GM19328 (cell line): ENCODE measurements at regions not wholly inside any gene's neighbourhood (a gene's known extent, or its start where the extent isn't known, plus 50 kb on each side); places are given as distances from the start of the nearest gene placed in this dataset.

Experiments used
- ATAC-seq: cut with Tn5 transposase; IDR thresholded peaks from one replicate; pipeline ENCODE4 v1.9.1; 2021; ENCODE audit warnings: mild to moderate bottlenecking, moderate library complexity; ENCODE audit not compliant: unreplicated experiment

DNA sequence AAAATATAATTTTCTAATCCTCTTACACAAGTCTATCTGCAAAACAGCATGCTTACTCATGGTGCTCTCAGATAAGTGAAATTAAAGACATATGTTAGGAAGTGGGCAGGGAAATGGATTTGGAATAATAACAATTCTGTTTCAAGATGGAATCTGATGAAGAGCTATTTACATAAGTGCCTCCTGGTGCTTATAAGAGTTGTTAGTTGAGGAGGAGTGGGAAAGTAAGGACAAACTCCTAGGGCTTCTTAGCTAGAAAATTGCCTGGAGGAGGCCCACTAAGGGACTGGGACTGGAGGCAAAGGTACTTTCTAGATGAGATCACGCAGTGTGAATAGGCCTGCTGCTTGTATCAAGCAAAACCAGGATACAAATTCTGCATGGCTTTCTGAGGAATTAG is 939.8 kb downstream of the GLUD2 start:
- ATAC-seq: no peak

DNA sequence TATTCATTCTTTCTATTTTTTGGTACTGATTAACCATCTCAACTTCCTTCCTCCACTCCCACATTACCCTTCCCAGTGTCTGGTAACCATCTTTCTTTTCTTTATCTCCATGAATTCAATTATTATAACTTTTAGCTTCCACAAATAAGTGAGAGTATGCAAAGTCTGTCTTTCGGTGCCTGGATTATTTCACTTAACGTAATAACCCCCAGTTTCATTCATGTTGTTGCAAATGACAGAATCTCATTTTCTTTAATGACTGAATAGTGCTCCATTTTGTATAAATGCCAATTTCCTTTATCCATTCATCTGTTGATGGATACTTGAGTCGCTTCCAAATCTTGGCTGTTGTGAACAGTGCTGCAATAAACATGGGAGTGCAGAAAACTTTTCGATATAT is 940.4 kb downstream of the GLUD2 start:
- no peak for ATAC-seq

DNA sequence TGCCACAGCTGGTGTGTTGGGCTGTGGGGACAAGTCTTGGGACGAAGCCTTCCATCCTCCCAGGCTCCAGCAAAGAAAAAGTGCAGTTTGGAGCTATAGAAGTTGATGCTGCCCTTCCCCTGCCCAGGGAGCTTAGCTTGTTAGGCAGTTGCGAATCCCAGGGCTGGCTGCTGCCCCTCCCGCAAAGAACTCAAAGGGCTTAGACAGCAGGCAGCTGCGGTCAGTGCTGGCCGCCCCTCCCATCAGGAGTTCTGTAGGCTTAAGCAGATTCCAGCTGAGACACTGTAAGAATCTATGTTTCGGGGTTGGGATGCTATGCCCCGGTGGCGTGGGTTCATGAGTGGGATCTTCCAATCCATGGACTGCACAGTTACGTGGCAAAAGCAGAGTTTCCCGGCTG is 956.7 kb downstream of the GLUD2 start:
- no peak for ATAC-seq

DNA sequence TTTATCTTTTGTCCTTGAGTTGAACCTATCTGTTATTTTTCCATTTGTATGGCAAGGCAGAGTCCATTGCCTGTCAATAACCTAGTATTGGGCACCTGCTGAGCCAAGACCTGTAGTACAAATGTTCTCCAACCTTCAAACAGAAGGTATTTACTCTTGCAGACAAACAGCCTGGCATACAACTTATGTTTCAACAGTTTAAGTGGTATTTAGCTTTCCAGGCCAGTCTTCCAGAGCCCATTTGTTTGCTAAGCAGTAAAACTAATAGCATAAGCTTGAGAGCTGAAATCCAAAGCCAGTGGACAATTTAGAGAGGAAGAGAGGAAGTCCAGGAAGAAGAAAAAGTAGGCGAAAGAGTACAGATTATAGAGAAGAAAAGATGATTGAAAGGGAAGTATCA is 979.3 kb downstream of the GLUD2 start:
- ATAC-seq: no peak

DNA sequence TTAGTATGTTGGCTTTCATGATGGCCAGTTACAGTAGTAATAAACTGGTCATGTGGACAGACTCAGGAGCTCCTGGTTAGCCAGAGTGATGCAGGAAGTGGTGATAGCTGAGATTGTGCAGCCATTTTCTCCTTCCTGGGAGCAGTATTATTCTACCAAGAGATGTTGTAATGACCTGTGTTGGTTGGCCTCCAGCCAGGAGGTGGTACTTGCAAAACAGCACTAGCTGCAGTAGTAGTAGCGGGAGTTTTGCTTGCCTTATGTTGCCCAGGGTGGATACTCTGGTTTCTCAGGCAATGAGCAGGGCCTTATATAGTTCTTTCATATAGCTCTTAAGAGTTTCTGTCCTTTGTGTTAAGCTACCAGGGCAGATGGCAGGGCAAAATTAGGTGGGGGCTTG is 998.8 kb downstream of the GLUD2 start:
- no peak for ATAC-seq

DNA sequence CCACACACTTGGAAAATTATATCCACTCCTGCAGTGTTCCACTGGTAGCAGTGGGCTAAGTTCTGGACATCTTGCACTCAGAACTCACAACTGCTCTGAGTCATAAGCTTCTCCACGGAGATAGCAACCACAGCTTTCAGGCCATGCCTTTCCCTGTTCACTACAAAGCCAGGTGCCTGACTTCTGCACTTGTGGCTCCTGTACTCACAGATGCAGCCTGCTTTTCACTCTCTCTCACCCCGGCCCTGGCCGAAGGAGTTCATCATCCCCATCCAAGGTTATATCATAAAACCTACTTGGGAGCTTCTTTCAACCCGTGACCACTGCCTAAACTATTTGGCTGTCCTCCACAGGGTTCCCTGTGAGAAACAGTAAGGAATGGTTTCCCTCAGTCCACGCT is 999.4 kb downstream of the GLUD2 start:
- ATAC-seq: no peak

DNA sequence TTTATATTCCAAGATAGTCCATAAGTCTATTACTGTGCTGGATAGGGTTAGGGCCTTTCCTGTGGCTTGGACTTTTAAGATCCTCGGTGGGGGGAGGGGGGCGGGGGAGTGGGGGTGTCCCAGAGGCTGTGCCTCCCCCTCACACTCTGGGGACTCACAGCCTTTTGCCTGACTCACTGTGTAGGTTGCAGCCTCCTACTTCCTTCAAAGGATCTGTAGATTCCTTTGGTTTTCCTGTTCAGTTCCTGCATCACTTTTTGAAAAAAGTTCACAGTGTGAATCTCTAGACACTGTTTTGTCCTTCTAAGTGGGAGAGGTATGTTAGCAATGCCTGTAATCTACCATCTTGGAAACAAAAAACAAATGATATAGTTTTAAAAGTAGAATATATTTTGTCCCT is 999.9 kb downstream of the GLUD2 start:
- ATAC-seq: no peak

DNA sequence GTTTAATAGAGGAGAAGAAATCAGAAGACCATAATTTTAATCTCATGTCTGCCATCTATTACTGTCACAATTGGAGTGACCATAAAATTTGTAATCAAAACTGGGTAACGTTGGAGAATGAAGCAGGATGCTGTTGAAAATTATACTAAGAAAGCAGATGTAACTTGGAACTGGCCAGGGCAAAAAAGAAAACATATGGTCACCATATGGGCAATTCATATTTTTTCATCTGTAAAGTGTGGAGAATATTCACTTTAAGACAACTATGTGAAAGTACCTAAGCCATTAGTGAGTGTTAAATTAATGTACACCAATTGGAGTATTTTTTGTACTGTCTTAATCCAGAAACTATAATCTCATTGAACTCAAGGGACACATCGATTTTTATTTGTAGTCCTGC is 1008.0 kb downstream of the GLUD2 start:
- ATAC-seq: no peak

DNA sequence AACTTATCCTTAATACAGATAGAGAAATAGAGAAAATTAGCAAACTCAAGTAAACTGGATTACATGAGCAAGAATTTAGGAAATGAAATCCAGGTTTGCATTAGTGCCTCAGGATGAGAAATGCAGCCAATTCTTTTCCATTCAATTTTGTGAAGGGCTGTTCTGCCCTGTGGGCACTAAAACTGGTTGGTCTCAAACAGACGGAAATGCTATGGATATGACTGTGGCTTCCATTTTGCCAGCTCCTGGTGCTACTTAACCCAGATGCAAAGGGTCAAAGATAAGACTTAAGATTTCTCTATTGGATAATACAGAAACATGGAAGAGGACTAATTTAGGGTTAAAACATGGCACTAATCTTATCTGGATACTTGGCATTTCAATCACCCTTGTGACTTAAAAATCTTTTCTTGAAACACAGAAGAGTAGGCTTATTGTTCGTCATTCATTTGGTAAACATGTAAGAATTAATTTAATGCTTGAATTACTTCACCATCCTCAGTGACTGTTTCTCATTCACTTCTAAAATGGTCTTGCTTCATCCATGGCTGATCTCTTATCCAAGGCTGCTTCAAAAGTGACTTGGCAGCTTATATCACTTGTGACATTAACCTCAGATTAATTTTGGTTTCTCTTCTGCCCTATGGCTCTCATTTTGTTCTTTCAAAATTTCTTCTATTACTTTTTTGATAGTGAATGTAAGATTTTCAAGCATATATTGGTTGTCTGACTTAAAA is 1008.7 kb downstream of the GLUD2 start:
- no peak for ATAC-seq

DNA sequence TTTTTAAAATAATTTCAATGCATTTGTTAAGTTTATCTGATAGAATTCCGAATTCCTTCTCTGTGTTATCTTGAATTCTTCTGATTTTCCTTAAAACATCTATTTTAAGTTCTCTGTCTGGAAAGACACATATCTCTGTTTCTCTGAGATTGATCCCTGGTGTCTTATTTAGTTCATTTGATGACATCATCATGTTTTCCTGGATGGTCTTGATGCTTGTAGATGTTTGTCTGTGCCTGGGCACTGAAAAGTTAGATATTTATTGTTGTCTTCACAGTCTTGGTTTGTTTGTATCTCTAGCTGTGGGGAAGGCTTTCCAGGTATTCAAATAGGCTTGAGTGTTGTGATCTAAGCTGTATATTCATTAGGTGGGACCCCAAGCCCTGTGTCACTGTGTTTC is 1028.8 kb downstream of the GLUD2 start:
- no peak for ATAC-seq

DNA sequence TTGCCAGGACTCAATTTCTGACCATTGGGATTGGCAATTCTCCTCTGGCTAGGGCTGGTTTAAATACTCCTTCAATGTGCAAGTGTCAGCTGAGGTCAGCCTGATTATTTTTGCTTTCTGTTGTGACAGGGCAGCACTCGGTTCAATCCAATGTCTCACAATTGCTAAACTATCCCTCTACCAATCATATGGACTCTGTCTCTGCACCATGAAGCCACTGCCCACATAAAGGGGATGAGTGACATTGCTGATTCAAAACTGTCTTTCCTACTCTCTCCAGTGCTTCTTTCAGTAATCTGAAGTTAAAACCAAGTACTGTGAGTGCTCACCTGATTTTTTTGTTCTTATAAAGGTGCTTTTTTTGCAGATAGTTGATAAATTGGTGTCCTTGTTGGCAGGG is 1030.7 kb downstream of the GLUD2 start:
- ATAC-seq: no peak

DNA sequence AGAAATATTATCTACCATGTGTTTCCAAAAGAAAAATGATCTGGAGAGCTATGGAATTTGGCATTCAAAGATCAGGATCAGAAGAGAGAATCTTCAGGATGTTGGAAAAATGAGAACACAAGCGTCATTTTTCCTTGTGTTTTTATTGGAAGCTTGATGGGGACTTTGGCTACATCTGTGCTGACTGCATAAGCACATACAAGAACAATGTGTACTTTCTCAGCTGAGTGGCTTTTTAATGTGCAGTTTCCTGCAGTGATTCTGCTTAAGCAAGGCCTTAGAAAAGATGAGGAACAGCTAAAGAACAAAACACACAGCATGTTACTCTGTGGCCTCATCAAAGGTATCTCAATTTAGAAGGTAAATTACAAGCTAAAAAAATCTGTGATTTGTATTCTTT is 1039.9 kb downstream of the GLUD2 start:
- ATAC-seq: no peak

DNA sequence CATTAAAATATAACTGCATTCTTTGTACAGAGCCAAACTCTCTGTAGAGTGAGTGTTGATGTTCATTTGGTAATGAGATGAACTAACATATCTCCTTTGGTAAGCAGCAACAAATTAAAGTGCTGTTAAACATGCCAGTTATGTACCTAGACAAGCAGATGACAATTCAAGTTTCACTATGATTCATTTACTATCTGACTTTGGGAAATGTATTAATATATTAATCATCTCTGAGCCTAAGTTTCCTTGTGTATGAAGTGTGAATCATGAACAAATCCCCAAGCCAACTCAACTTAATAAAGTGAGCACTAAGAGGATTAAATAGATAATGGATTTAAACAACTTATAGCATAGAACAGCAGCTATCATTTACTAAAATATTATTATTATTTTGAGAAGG is 1044.2 kb downstream of the GLUD2 start:
- ATAC-seq: no peak

DNA sequence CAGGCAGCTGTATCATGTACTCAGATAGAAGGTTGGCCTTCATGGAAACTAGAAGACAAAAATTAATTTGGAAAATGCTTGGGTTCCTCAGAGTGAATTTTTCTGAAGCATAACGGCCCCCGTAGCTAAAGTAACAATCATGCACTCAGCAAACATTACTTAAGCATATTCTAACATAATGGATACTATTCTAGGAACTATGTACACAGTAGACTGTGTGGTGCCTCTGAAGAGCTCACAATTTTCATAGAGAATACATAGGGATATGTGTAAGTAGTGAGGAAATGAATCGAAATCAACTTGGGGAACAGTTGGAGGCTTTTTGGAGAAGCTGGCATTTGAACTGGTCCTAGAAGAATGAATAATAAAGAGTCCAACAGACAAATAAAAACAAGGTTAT is 1045.0 kb downstream of the GLUD2 start:
- ATAC-seq: no peak

DNA sequence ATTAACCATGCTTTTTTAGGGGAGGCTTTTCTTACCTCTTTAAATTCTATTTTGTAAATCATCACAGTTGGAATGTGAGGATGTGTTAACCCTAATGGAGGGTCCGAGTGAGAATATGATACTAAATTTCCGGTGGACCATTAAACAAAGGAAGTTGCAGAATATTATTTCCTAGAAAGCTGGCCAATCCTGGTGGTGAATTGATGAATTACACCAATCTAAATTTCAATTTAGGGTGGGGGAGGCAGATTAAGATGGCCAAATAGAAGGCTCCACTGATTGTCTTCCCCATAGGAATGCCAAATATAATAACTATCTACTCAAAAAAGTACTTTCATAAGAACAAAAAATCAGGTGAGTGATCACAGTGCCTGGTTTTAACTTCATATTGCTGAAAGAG is 1045.6 kb downstream of the GLUD2 start:
- no peak for ATAC-seq

DNA sequence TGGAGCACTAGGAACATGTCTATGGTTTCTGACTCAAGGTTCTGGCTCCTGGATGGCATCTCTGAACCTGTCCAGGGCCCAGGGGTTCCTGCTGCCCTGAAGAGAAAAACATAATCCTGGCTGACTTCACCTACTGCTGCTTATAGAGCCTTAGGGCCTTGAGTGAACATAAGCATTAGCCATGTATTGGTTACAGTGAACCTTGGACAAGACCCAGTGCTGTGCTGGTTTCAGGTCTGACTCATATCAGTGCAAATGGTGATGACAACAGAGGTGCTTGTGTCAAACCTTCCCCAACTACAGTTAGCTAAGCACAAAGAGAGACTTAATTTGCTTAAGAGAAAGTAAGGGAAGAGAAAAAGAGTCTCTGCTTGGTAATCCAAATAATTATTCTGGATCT is 1047.2 kb downstream of the GLUD2 start:
- no peak for ATAC-seq

DNA sequence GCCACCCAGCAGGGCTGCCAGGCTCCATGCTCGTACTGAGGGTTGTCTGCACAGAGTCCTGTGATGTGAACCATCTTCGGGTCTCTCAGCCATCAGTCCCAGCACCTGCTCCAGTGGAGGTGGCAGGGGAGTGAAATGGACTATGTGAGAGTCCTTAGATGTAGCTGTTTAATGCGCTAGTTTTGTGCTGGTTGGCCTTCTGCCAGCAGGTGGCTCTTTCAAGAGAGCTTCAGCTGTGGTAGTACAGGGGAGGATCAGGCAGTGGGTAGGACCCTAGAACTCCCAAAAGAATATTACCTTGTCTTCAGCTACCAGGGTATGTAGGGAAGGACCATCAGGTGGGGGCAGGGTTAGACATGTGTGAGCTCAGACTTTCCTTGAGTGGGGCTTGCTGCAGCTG is 1066.0 kb downstream of the GLUD2 start:
- ATAC-seq: no peak

DNA sequence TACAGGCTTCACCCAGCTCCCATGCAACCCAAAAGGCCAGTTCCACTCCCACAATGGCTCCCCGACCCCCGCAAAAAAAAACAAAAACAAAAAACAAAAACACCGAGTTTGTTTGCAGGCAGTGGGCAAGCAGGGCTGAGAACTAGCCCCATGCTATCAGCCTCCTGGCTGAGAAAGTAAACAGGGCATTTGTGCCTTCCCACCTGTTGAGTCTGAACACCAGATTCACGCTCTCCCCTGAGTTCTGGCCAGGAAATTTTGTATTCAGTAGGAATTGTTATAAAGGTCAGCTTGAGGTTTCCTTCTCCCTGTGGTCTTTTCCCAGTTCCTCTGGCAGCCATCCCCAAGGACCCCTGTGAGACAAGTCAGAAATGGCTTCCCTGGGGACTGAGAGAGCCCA is 1066.5 kb downstream of the GLUD2 start:
- ATAC-seq: no peak

DNA sequence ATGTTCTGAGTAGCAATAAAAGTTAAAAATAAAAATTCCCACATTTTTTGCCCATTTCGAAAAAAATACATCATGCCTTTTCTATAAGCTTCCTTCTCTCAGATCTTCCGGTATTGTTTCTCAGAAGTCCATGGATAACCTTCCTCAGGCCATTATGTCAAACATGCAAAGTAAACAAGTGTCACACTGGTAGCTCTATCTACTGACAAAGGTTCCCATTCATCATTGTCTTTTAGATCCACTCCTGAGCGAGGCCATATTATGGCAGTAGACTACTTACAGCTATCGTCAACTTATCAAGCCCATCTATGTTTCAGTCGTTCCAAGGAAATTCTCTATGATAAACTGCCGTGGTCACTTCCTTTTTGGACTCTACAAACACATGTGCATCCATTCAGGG is 1068.2 kb downstream of the GLUD2 start:
- no peak for ATAC-seq

DNA sequence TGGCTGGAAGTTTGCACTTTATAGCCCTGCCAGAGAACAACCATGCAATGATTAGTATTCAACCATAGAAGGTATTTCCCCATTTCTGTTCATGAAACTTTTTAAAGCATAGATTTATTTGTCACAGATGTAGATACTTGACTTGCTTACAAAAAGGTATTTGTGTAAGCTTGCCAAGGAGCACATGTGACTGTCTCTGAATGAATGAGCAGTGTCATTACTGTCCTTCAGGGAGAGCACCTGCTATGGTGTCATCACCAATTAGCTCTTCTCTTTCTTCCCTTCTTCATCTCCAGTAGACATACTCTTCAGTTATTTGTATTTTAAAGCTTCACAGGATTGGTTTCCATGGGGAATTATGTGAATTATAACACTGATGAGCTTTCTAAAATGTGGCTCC is 1064.7 kb upstream of the GRIA3 start:
- no peak for ATAC-seq

DNA sequence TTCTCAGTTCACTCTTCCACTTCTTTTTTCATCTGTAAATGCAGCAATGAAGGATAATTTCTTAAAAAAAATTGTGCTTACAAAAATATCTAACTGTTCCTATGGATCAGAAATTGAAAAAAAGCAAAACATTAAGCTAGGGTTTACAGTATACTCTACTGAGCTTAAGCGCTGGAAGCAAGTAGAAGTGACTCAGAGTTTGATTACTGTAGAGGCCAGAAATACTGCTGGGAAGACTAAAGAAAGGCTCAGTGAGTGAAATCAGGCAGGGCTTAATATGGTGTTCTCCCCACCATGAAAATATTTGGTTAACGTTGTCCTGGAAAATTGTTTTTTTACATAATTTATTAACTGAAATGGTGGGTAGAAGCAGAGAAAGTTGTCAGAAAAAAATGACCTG is 1061.8 kb upstream of the GRIA3 start:
- ATAC-seq: no peak

DNA sequence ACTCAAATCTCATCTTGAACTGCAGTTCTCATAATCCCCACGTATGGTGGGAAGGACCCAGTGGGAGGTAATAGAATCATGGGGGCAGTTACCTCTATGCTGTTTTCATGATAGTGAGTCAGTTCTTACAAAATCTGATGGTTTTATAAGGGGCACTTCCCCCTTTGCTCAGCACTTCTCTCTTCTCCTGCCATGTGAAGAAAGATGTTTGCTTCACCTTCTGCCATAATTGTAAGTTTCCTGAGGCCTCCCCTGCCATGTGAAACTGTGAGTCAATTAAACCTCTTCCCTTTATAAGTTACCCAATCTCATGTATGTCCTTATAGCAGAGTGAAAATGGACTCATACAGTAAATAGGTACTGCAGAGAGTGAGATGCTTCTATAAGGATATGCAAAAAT is 1050.6 kb upstream of the GRIA3 start:
- ATAC-seq: no peak

DNA sequence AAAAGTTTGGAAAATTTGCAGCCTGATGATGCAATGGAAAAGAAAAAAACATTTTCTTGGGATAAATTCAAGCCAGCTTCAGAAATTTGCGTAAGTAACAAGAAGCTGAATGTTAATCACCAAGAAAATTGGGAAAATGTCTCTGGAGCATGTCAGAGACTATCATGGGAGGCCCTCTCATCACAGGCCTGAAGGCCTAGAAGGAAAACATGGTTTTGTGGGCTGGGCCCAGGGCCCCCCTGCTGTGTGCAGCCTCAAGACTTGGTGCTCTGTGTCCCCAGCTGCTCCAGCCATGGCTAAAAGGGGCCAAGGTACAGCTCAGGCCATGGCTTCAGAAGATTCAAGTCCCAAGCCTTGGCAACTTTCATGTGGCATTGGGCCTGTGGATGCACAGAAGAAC is 1049.8 kb upstream of the GRIA3 start:
- no peak for ATAC-seq

DNA sequence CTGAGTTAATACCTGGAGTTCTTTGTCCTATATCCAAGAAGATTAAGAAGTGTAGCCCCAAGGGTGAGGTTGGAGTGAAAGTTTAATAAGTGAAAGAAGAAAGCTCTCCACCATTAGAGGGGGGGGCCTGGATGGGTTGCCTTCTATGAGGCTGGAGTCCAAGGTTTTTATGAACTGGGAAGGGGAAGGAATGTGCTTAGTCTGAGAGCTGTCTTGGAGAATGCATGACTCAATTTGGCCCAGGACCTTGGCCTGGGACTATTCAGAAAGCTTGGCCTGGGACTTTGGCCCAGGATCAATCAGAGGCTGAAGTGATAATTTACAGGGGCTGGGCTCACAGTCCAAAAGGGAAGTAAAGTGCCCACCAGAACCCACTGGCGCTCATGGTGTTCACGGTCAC is 1049.0 kb upstream of the GRIA3 start:
- ATAC-seq: no peak
